ENCODE measurements at regions not wholly inside any gene's neighbourhood (a gene's known extent, or its start where the extent isn't known, plus 50 kb on each side); places are given as distances from the start of the nearest gene placed in this dataset.

GRCh38 chr12:124110372-124110883 is 137.4 kb downstream of the ZNF664 start:
- TF ChIP-seq, protein P1, sequence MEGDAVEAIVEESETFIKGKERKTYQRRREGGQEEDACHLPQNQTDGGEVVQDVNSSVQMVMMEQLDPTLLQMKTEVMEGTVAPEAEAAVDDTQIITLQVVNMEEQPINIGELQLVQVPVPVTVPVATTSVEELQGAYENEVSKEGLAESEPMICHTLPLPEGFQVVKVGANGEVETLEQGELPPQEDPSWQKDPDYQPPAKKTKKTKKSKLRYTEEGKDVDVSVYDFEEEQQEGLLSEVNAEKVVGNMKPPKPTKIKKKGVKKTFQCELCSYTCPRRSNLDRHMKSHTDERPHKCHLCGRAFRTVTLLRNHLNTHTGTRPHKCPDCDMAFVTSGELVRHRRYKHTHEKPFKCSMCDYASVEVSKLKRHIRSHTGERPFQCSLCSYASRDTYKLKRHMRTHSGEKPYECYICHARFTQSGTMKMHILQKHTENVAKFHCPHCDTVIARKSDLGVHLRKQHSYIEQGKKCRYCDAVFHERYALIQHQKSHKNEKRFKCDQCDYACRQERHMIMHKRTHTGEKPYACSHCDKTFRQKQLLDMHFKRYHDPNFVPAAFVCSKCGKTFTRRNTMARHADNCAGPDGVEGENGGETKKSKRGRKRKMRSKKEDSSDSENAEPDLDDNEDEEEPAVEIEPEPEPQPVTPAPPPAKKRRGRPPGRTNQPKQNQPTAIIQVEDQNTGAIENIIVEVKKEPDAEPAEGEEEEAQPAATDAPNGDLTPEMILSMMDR (IDR thresholded peaks at IDR 0.05), result no peak
- no peak for TF ChIP-seq EZH2 (IDR thresholded peaks at IDR 0.05; ENCODE audit: borderline replicate concordance, insufficient read depth, low read depth, low read length, poor library complexity, severe bottlenecking)

All from B cell (primary cell).